ENCODE measurements at regions not wholly inside any gene's neighbourhood (a gene's known extent, or its start where the extent isn't known, plus 50 kb on each side); places are given as distances from the start of the nearest gene placed in this dataset.

DNA sequence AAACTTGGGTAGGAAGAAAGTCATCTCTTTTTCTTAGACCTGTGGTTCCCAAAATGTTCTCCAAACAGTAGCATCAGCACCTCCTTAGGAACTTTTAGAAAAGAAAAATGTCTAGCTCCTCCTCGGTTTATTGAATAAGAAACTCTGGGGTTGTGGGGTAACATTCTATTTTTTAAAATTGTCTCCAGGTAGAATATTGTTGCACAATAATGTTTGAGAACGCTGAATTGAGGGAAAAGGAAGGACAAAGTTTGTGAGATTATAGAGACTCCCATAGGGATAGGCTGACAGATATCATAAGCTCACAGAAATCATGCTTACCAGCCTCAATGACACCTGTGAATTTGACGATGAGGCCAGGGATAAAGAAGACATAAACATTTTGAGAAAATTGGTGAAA is 1199.0 kb upstream of the CDH6 start:
- no peak overlapping the region for H3K9ac ChIP-seq (ENCODE audit: low read depth, low read length)
- no peaks in the 10 kb centered on the region for H3K27me3 ChIP-seq (ENCODE audit: control insufficient read depth, insufficient read depth, low read length)
- H3K4me3 ChIP-seq (ENCODE audit: low read depth, low read length), result no peak overlapping the region
- H3K36me3 ChIP-seq (ENCODE audit: control insufficient read depth, insufficient read depth, low read length), result no peaks in the 10 kb centered on the region
- H3K9me3 ChIP-seq (ENCODE audit: control insufficient read depth, insufficient read depth, low read length), result no peaks in the 10 kb centered on the region
- H3K4me1 ChIP-seq (ENCODE audit: control insufficient read depth, insufficient read depth, low read length), result no peaks in the 10 kb centered on the region

DNA sequence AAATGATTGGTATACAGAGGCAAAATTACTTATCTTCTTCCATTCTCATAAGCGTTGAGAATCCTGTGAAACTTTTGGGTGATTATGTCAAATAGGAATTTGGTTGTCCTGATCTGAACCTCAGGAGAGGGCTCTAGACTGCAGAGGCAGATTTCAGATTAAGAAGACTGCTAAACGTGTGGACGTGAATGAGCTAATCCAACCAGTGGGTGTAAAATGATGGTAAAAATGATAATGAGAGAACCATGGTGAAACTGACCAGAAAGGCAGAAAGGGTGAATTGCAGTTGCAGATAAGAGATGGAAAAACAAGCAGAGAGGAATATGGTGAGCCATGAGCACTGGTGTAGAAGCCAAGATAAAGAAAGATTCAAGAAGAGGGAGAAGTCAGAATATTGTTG is 1200.2 kb upstream of the CDH6 start:
- Histone ChIP-seq H3K9ac (ENCODE audit: low read depth, low read length) (no peak overlapping the region), H3K27me3 (ENCODE audit: control insufficient read depth, insufficient read depth, low read length) (no peaks in the 10 kb centered on the region), H3K4me1 (ENCODE audit: control insufficient read depth, insufficient read depth, low read length) (no peaks in the 10 kb centered on the region), H3K4me3 (ENCODE audit: low read depth, low read length) (no peak overlapping the region), H3K9me3 (ENCODE audit: control insufficient read depth, insufficient read depth, low read length) (no peaks in the 10 kb centered on the region), H3K36me3 (ENCODE audit: control insufficient read depth, insufficient read depth, low read length) (no peaks in the 10 kb centered on the region)

DNA sequence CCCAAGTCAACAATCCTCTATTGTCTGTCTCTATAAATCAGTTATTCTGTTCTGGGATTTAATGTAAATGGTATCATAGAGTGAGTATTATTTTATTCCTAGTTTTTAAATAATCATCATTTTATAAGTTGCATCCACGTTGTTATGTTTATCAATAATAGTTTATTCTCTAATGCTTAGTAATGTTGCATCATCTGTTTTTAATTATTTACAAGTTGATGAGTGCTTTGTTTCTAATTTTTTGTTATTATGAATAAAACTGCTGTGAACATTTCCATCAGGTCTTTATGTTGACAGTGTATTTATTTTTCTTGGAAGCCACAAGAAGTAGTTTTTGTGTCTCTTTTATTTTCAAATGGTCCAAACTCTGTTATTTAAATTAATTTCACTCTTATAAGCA is 1201.2 kb upstream of the CDH6 start:
- H3K4me3 ChIP-seq (ENCODE audit: low read depth, low read length), result no peak overlapping the region
- H3K27me3 ChIP-seq (ENCODE audit: control insufficient read depth, insufficient read depth, low read length), result no peaks in the 10 kb centered on the region
- H3K4me1 ChIP-seq (ENCODE audit: control insufficient read depth, insufficient read depth, low read length), result no peaks in the 10 kb centered on the region
- no peak overlapping the region for H3K9ac ChIP-seq (ENCODE audit: low read depth, low read length)
- no peaks in the 10 kb centered on the region for H3K36me3 ChIP-seq (ENCODE audit: control insufficient read depth, insufficient read depth, low read length)
- H3K9me3 ChIP-seq (ENCODE audit: control insufficient read depth, insufficient read depth, low read length), result no peaks in the 10 kb centered on the region

DNA sequence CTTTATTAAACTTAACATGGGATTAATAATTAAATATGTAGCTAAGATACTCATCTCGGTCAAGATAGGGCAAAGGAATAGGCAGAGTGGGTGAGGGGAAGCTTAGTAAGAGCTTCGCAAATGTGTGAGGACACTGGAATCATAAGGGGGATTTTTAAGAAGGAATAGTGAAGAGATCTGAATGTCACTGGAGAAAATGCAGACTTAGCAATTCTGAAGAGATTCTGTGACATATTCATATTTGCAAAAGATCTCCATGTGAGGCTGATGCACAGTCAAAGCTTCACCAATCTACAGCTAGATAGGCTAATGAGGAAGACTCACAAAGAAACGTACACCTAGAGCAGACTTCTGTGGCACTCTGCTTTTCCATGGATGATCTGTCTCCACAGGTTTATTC is 1202.8 kb upstream of the CDH6 start:
- Histone ChIP-seq H3K27me3 (ENCODE audit: control insufficient read depth, insufficient read depth, low read length) (no peaks in the 10 kb centered on the region), H3K4me3 (ENCODE audit: low read depth, low read length) (no peak overlapping the region), H3K4me1 (ENCODE audit: control insufficient read depth, insufficient read depth, low read length) (no peaks in the 10 kb centered on the region), H3K9ac (ENCODE audit: low read depth, low read length) (no peak overlapping the region), H3K36me3 (ENCODE audit: control insufficient read depth, insufficient read depth, low read length) (no peaks in the 10 kb centered on the region), H3K9me3 (ENCODE audit: control insufficient read depth, insufficient read depth, low read length) (no peaks in the 10 kb centered on the region)

DNA sequence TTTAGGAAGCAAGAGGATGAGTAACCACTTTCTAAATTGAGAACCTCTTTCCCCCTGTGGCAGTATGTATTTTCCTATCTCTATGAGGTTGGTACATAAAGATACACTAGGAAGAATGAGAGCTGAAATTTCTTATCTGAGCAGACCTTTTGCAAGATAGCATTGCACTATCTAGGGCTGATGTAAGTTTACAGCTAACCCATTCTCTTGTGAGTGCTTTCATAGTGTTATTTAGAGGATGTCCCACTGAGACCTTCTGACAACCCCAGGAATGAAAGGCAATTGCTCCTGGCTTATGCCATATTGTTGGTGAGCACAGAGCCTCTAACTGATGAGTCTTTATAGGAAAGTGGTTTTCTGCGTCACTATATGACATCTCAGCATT is 1209.3 kb upstream of the CDH6 start:
- H3K9ac ChIP-seq (ENCODE audit: low read depth, low read length), result no peak overlapping the region
- H3K27me3 ChIP-seq (ENCODE audit: control insufficient read depth, insufficient read depth, low read length), result no peaks in the 10 kb centered on the region
- H3K36me3 ChIP-seq (ENCODE audit: control insufficient read depth, insufficient read depth, low read length), result no peaks in the 10 kb centered on the region
- no peak overlapping the region for H3K4me3 ChIP-seq (ENCODE audit: low read depth, low read length)
- H3K4me1 ChIP-seq (ENCODE audit: control insufficient read depth, insufficient read depth, low read length), result no peaks in the 10 kb centered on the region
- H3K9me3 ChIP-seq (ENCODE audit: control insufficient read depth, insufficient read depth, low read length), result no peaks in the 10 kb centered on the region

DNA sequence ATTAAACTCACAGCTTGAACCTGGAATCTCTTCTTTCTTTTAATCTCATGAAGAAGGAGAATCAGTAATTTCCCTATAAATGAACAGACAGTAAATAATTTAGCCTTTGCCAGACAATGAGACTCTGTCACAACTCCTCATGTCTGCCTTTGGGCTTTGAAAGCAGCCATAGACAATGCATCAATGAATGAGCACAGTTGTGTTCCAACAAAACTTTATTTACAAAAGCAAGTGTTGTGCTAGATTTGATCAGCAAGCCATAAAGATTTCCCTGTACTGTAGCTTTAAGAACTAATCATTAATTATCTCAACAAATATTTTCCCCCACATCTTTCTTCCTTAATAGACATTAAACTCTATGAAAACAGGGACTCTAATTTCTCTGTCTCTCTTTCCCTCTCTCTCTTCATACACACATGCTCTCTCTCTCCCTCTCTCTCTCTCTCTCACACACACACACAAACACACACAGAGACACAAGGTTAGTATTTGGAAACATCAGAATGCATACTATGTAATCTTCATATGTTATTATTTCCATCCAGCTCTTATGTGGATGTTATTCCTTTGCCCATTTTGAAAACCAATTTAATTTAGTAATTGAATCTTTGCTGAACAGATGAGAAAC is 1209.8 kb upstream of the CDH6 start:
- Histone ChIP-seq H3K9ac (ENCODE audit: low read depth, low read length) (no peak overlapping the region), H3K27me3 (ENCODE audit: control insufficient read depth, insufficient read depth, low read length) (no peaks in the 10 kb centered on the region), H3K36me3 (ENCODE audit: control insufficient read depth, insufficient read depth, low read length) (no peaks in the 10 kb centered on the region), H3K4me3 (ENCODE audit: low read depth, low read length) (no peak overlapping the region), H3K4me1 (ENCODE audit: control insufficient read depth, insufficient read depth, low read length) (no peaks in the 10 kb centered on the region), H3K9me3 (ENCODE audit: control insufficient read depth, insufficient read depth, low read length) (no peaks in the 10 kb centered on the region)

DNA sequence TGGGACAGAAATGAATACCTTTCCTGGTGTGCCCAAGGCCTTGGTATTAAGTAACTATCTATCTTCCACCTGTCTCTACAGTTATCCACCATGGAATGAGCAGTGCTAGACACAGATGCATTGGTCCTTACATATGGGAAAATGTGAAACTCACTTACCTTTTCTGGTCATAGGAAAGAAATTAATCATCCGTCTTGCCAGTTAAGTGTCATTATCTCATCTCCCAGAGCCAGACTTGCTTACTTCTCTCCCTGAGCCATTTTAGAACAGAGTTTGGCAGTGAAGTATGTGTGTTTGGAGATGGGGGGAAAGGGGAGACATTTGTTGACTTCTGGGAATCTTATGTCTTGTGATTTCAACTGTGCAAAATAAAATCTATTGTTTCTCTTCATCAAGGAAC is 1211.0 kb upstream of the CDH6 start:
- no peaks in the 10 kb centered on the region for H3K9me3 ChIP-seq (ENCODE audit: control insufficient read depth, insufficient read depth, low read length)
- H3K36me3 ChIP-seq (ENCODE audit: control insufficient read depth, insufficient read depth, low read length), result no peaks in the 10 kb centered on the region
- no peaks in the 10 kb centered on the region for H3K4me1 ChIP-seq (ENCODE audit: control insufficient read depth, insufficient read depth, low read length)
- no peak overlapping the region for H3K4me3 ChIP-seq (ENCODE audit: low read depth, low read length)
- H3K9ac ChIP-seq (ENCODE audit: low read depth, low read length), result no peak overlapping the region
- H3K27me3 ChIP-seq (ENCODE audit: control insufficient read depth, insufficient read depth, low read length), result no peaks in the 10 kb centered on the region

DNA sequence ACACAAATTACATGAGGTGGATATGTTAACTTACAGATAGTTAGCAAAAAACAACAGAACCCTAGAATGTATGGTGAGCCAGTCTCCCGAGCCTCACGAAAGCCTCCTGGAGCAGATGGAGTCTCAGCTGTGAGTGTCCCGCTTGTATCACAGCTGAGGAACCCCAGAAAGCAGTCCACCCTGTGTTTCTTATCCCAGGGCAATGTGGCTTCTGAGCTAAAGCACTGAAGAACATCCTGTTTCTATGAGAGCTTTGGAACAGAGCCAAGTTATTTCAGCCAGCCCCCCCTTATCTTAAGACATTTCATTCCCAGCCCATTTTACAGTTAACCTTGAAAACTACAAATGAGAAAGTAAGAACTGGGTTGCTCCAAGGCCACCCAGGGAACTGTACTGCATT is 1220.9 kb upstream of the CDH6 start:
- no peak overlapping the region for H3K9ac ChIP-seq (ENCODE audit: low read depth, low read length)
- no peaks in the 10 kb centered on the region for H3K27me3 ChIP-seq (ENCODE audit: control insufficient read depth, insufficient read depth, low read length)
- no peak overlapping the region for H3K4me3 ChIP-seq (ENCODE audit: low read depth, low read length)
- no peaks in the 10 kb centered on the region for H3K9me3 ChIP-seq (ENCODE audit: control insufficient read depth, insufficient read depth, low read length)
- no peaks in the 10 kb centered on the region for H3K36me3 ChIP-seq (ENCODE audit: control insufficient read depth, insufficient read depth, low read length)
- H3K4me1 ChIP-seq (ENCODE audit: control insufficient read depth, insufficient read depth, low read length), result no peaks in the 10 kb centered on the region

DNA sequence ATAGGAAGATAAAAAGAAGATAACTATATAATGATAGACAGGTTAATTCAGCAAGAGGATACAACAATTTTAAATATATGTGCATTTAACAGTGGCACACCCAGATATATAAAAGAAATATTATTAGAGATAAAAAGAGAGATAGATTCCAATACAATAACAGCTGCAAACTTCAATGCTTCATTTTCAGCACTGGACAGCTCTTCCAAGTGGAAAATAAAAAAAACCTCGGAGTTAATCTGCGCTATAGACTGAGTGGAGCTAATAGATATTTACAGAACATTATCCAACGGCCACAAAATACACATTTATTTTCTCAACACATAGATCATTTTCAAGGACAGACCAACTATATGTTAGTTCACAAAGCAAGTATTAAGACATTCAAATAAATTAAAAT is 1229.5 kb upstream of the CDH6 start:
- Histone ChIP-seq H3K9me3 (ENCODE audit: control insufficient read depth, insufficient read depth, low read length) (no peaks in the 10 kb centered on the region), H3K9ac (ENCODE audit: low read depth, low read length) (no peak overlapping the region), H3K27me3 (ENCODE audit: control insufficient read depth, insufficient read depth, low read length) (no peaks in the 10 kb centered on the region), H3K4me3 (ENCODE audit: low read depth, low read length) (no peak overlapping the region), H3K36me3 (ENCODE audit: control insufficient read depth, insufficient read depth, low read length) (no peaks in the 10 kb centered on the region), H3K4me1 (ENCODE audit: control insufficient read depth, insufficient read depth, low read length) (no peaks in the 10 kb centered on the region)

DNA sequence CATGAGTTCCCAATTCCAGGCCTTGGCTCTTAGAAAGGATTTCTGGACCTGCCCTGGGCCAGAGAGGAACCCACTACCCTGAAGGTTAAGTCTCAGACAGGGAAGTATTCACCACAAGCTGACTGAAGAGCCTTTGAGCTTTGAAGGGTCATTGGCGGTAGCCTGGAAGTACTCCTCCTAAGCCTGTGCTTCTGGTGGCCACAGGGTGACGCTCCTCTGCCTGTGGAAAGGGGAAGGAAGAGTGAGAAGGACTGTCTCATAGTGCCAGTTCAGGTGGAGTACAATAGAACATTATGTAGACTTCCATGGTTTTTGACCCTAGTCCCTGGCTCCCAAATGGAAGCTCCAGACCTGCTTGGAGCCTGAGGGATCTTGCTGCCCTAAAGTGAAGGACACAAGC is 1233.2 kb upstream of the CDH6 start:
- Histone ChIP-seq H3K36me3 (ENCODE audit: control insufficient read depth, insufficient read depth, low read length) (no peaks in the 10 kb centered on the region), H3K27me3 (ENCODE audit: control insufficient read depth, insufficient read depth, low read length) (no peaks in the 10 kb centered on the region), H3K4me1 (ENCODE audit: control insufficient read depth, insufficient read depth, low read length) (no peaks in the 10 kb centered on the region), H3K9me3 (ENCODE audit: control insufficient read depth, insufficient read depth, low read length) (no peaks in the 10 kb centered on the region), H3K4me3 (ENCODE audit: low read depth, low read length) (no peak overlapping the region), H3K9ac (ENCODE audit: low read depth, low read length) (no peak overlapping the region)

DNA sequence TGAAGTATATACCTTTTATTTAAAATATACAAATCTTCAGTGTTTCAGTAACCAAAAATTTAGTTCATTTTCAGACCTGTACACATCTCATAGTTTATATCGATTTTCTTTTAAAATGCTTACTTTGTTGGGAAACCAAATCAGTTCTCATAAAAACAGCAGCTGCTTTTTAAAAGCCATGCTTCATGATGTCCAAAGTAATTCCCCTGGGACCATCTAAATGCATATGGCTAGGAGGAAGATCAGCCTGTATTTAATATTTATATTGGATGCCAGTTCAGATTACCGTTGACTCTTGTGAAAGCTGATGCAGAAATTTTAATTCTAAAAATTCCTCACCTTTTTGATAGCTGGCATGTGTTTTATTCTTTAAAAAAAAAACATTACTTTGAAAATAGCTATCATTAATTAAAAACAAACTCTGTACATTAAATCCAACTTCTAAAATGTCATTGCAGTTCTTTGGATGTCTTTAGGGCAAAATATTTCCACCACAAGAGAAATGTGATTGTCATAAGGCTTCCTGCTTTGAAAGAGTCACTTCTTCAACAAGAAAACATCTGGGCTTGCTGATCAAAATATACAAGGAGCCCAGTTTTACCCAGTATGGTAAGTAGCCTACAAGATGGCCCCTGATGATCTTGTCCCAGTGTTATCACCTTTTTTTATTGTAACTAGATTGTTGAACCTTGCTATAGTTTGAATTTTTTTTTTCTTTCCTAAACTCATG is 1242.9 kb upstream of the CDH6 start:
- Histone ChIP-seq H3K27me3 (ENCODE audit: control insufficient read depth, insufficient read depth, low read length) (no peaks in the 10 kb centered on the region), H3K4me3 (ENCODE audit: low read depth, low read length) (no peak overlapping the region), H3K9ac (ENCODE audit: low read depth, low read length) (no peak overlapping the region), H3K9me3 (ENCODE audit: control insufficient read depth, insufficient read depth, low read length) (no peaks in the 10 kb centered on the region), H3K36me3 (ENCODE audit: control insufficient read depth, insufficient read depth, low read length) (no peaks in the 10 kb centered on the region), H3K4me1 (ENCODE audit: control insufficient read depth, insufficient read depth, low read length) (no peaks in the 10 kb centered on the region)

DNA sequence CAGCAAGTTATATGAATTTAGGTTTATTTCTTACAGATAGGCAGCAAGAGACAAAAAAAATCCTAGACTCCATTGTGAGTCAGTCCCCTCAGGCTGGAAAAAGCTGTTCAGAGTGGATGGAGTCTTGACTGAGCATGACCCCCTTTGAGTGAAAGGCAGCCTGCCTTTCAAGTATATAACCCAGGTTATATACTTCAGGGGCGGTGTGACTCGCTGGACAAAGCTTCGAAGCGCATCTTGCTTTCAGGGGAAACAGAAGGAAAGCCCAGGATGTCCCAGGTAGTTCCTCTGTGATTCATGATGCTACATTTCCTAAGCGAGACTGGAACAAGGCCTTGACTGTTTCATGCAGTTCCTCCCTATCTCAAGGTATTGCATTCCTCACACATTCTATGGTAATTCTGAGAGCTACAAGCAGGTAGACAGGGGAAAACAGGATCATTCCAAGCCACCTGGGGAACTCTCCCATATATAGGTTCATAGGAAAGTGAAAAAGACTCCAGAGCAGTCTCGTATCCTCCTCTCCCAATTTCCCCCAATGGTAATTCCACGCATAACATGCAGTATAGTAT is 1244.1 kb upstream of the CDH6 start:
- no peaks in the 10 kb centered on the region for H3K27me3 ChIP-seq (ENCODE audit: control insufficient read depth, insufficient read depth, low read length)
- H3K9me3 ChIP-seq (ENCODE audit: control insufficient read depth, insufficient read depth, low read length), result no peaks in the 10 kb centered on the region
- no peaks in the 10 kb centered on the region for H3K4me1 ChIP-seq (ENCODE audit: control insufficient read depth, insufficient read depth, low read length)
- H3K4me3 ChIP-seq (ENCODE audit: low read depth, low read length), result no peak overlapping the region
- no peak overlapping the region for H3K9ac ChIP-seq (ENCODE audit: low read depth, low read length)
- H3K36me3 ChIP-seq (ENCODE audit: control insufficient read depth, insufficient read depth, low read length), result no peaks in the 10 kb centered on the region
